Dendritic cell treated with granulocyte-macrophage colony-stimulating factor and Interleukin-4, amounts not matched to agents 40 ng/mL and 50 ng/mL, for 4 days (primary cell): ENCODE measurements at regions not wholly inside any gene's neighbourhood (a gene's known extent, or its start where the extent isn't known, plus 50 kb on each side); places are given as distances from the start of the nearest gene placed in this dataset.
"Not testable (repeated sequence)": the region's sequence is repeated elsewhere in the genome, so short reads cannot be mapped to it uniquely, and the experiment has no call there.

Experiments
- H3K27ac Mint-ChIP-seq: one replicate; pipeline ENCODE4 v1.8.0; 2022; ENCODE audit warnings: mild to moderate bottlenecking, mixed read lengths
- H3K27me3 Mint-ChIP-seq: one replicate; pipeline ENCODE4 v1.8.0; 2022; ENCODE audit warnings: mild to moderate bottlenecking, mixed read lengths
- H3K36me3 Mint-ChIP-seq: one replicate; pipeline ENCODE4 v1.8.0; 2022; ENCODE audit warnings: low read depth, mixed read lengths
- H3K4me1 Mint-ChIP-seq: one replicate; pipeline ENCODE4 v1.8.0; 2022; ENCODE audit warnings: low read depth, mixed read lengths
- H3K4me3 Mint-ChIP-seq: one replicate; pipeline ENCODE4 v1.8.0; 2022; ENCODE audit warnings: mild to moderate bottlenecking, moderate library complexity, mixed read lengths
- H3K9me3 Mint-ChIP-seq: one replicate; pipeline ENCODE4 v1.8.0; 2022; ENCODE audit warnings: mixed read lengths
- intact Hi-C: fragments of 100-400 bp; cut with micrococcal nuclease; formaldehyde crosslinking; loops from one replicate; pipeline ENCODE4 v1.15.0; 2022

GRCh38 chr17:36837195-36837938, 99.9 kb upstream of the LHX1 start:
- H3K4me3 Mint-ChIP-seq: no peak overlapping the region
- H3K9me3 Mint-ChIP-seq: no peaks in the 10 kb centered on the region
- H3K27ac Mint-ChIP-seq: no peak overlapping the region
- H3K36me3 Mint-ChIP-seq: no peaks in the 10 kb centered on the region
- intact Hi-C loops: no loop called here
- H3K27me3 Mint-ChIP-seq: peaks cover 15% of the 10 kb centered on the region
- no peaks in the 10 kb centered on the region for H3K4me1 Mint-ChIP-seq

GRCh38 chr17:36837939-36838272, 99.4 kb upstream of the LHX1 start:
- H3K4me3 Mint-ChIP-seq: no peak overlapping the region
- intact Hi-C loops: no loop called here
- H3K27me3 Mint-ChIP-seq: peaks cover 15% of the 10 kb centered on the region

GRCh38 chr17:36839256-36839655, 98.0 kb upstream of the LHX1 start:
- Mint-ChIP-seq H3K9me3 (no peaks in the 10 kb centered on the region), H3K27me3 (peaks cover 23% of the 10 kb centered on the region), H3K4me1 (no peaks in the 10 kb centered on the region), H3K27ac (no peak overlapping the region), H3K36me3 (no peaks in the 10 kb centered on the region), H3K4me3 (no peak overlapping the region)
- intact Hi-C loops: no loop called here

More at GRCh38 chr17:36837939-36838272, 99.4 kb upstream of the LHX1 start:
- Mint-ChIP-seq H3K9me3 (no peaks in the 10 kb centered on the region), H3K36me3 (no peaks in the 10 kb centered on the region), H3K27ac (no peak overlapping the region), H3K4me1 (no peaks in the 10 kb centered on the region)

GRCh38 chr17:36840796-36841195, 96.5 kb upstream of the LHX1 start:
- intact Hi-C loops: no loop called here

GRCh38 chr17:36842231-36842819, 95.0 kb upstream of the LHX1 start:
- peaks cover 47% of the 10 kb centered on the region for H3K27me3 Mint-ChIP-seq
- H3K4me3 Mint-ChIP-seq: no peak overlapping the region
- no peaks in the 10 kb centered on the region for H3K36me3 Mint-ChIP-seq
- intact Hi-C loops: no loop called here
- no peaks in the 10 kb centered on the region for H3K4me1 Mint-ChIP-seq
- H3K9me3 Mint-ChIP-seq: no peaks in the 10 kb centered on the region
- H3K27ac Mint-ChIP-seq: no peak overlapping the region

More at GRCh38 chr17:36840796-36841195, 96.5 kb upstream of the LHX1 start:
- Mint-ChIP-seq H3K9me3 (no peaks in the 10 kb centered on the region), H3K36me3 (no peaks in the 10 kb centered on the region), H3K27ac (no peak overlapping the region), H3K4me1 (no peaks in the 10 kb centered on the region), H3K4me3 (no peak overlapping the region), H3K27me3 (peaks cover 35% of the 10 kb centered on the region)

GRCh38 chr17:36842963-36843558, 94.2 kb upstream of the LHX1 start:
- no peak overlapping the region for H3K27ac Mint-ChIP-seq
- H3K4me3 Mint-ChIP-seq: no peak overlapping the region
- H3K4me1 Mint-ChIP-seq: no peaks in the 10 kb centered on the region
- H3K36me3 Mint-ChIP-seq: no peaks in the 10 kb centered on the region
- H3K27me3 Mint-ChIP-seq: peaks cover 43% of the 10 kb centered on the region
- intact Hi-C loops: no loop called here
- H3K9me3 Mint-ChIP-seq: no peaks in the 10 kb centered on the region

GRCh38 chr17:36844013-36844412, 93.3 kb upstream of the LHX1 start:
- peaks cover 42% of the 10 kb centered on the region for H3K27me3 Mint-ChIP-seq
- intact Hi-C loops: no loop called here
- H3K27ac Mint-ChIP-seq: no peak overlapping the region

GRCh38 chr17:36844601-36845000, 92.7 kb upstream of the LHX1 start:
- H3K4me3 Mint-ChIP-seq: no peak overlapping the region
- intact Hi-C loops: no loop called here

More at GRCh38 chr17:36844013-36844412, 93.3 kb upstream of the LHX1 start:
- Mint-ChIP-seq H3K9me3 (no peaks in the 10 kb centered on the region), H3K4me1 (no peaks in the 10 kb centered on the region), H3K4me3 (no peak overlapping the region), H3K36me3 (no peaks in the 10 kb centered on the region)

GRCh38 chr17:36845916-36846315, 91.4 kb upstream of the LHX1 start:
- intact Hi-C loops: no loop called here
- H3K27me3 Mint-ChIP-seq: peaks cover 40% of the 10 kb centered on the region

More at GRCh38 chr17:36844601-36845000, 92.7 kb upstream of the LHX1 start:
- Mint-ChIP-seq H3K4me1 (no peaks in the 10 kb centered on the region), H3K27ac (no peak overlapping the region), H3K36me3 (no peaks in the 10 kb centered on the region), H3K9me3 (no peaks in the 10 kb centered on the region), H3K27me3 (peaks cover 40% of the 10 kb centered on the region)

GRCh38 chr17:36846410-36847292, 90.6 kb upstream of the LHX1 start:
- Mint-ChIP-seq H3K36me3 (no peaks in the 10 kb centered on the region), H3K27ac (no peak overlapping the region), H3K4me3 (no peak overlapping the region), H3K27me3 (peaks cover 39% of the 10 kb centered on the region), H3K4me1 (no peaks in the 10 kb centered on the region), H3K9me3 (no peaks in the 10 kb centered on the region)
- intact Hi-C loops: no loop called here

More at GRCh38 chr17:36845916-36846315, 91.4 kb upstream of the LHX1 start:
- H3K4me1 Mint-ChIP-seq: no peaks in the 10 kb centered on the region
- no peak overlapping the region for H3K4me3 Mint-ChIP-seq
- no peaks in the 10 kb centered on the region for H3K36me3 Mint-ChIP-seq
- H3K9me3 Mint-ChIP-seq: no peaks in the 10 kb centered on the region
- no peak overlapping the region for H3K27ac Mint-ChIP-seq

GRCh38 chr17:36848008-36848902, 89.0 kb upstream of the LHX1 start:
- Mint-ChIP-seq H3K9me3 (no peaks in the 10 kb centered on the region), H3K27ac (no peak overlapping the region)
- intact Hi-C loops: no loop called here

GRCh38 chr17:36849020-36849419, 88.3 kb upstream of the LHX1 start:
- H3K4me1 Mint-ChIP-seq, H3K9me3 Mint-ChIP-seq, intact Hi-C loops, H3K4me3 Mint-ChIP-seq, H3K36me3 Mint-ChIP-seq, H3K27ac Mint-ChIP-seq: not testable (repeated sequence)
- peaks cover 37% of the 10 kb centered on the region for H3K27me3 Mint-ChIP-seq

More at GRCh38 chr17:36848008-36848902, 89.0 kb upstream of the LHX1 start:
- Mint-ChIP-seq H3K36me3 (no peaks in the 10 kb centered on the region), H3K4me1 (no peaks in the 10 kb centered on the region), H3K27me3 (peaks cover 38% of the 10 kb centered on the region), H3K4me3 (no peak overlapping the region)

- H3K4me3 Mint-ChIP-seq: no peak overlapping the region
- no peaks in the 10 kb centered on the region for H3K4me1 Mint-ChIP-seq
- intact Hi-C loops: no loop called here
- H3K36me3 Mint-ChIP-seq: no peaks in the 10 kb centered on the region
- H3K27ac Mint-ChIP-seq: no peak overlapping the region
- no peaks in the 10 kb centered on the region for H3K9me3 Mint-ChIP-seq
- peaks cover 29% of the 10 kb centered on the region for H3K27me3 Mint-ChIP-seq
Observed at GRCh38 chr17:36849871-36850348, 87.4 kb upstream of the LHX1 start.
